Dendritic cell treated with granulocyte-macrophage colony-stimulating factor and Interleukin-4, amounts not matched to agents 40 ng/mL and 50 ng/mL, for 4 days (primary cell): ENCODE measurements at regions not wholly inside any gene's neighbourhood (a gene's known extent, or its start where the extent isn't known, plus 50 kb on each side); places are given as distances from the start of the nearest gene placed in this dataset.

Source experiments
- H3K27ac Mint-ChIP-seq: one replicate; pipeline ENCODE4 v1.8.0; 2022; ENCODE audit warnings: mild to moderate bottlenecking, mixed read lengths
- H3K27me3 Mint-ChIP-seq: one replicate; pipeline ENCODE4 v1.8.0; 2022; ENCODE audit warnings: mild to moderate bottlenecking, mixed read lengths
- H3K36me3 Mint-ChIP-seq: one replicate; pipeline ENCODE4 v1.8.0; 2022; ENCODE audit warnings: low read depth, mixed read lengths
- H3K4me1 Mint-ChIP-seq: one replicate; pipeline ENCODE4 v1.8.0; 2022; ENCODE audit warnings: low read depth, mixed read lengths
- H3K4me3 Mint-ChIP-seq: one replicate; pipeline ENCODE4 v1.8.0; 2022; ENCODE audit warnings: mild to moderate bottlenecking, moderate library complexity, mixed read lengths
- H3K9me3 Mint-ChIP-seq: one replicate; pipeline ENCODE4 v1.8.0; 2022; ENCODE audit warnings: mixed read lengths
- intact Hi-C: fragments of 100-400 bp; cut with micrococcal nuclease; formaldehyde crosslinking; loops from one replicate; pipeline ENCODE4 v1.15.0; 2022

GRCh38 chr6:104050455-104050854 is 809.3 kb downstream of the HACE1 start:
- H3K9me3 Mint-ChIP-seq, result peaks cover 10% of the 10 kb centered on the region
- no peaks in the 10 kb centered on the region for H3K36me3 Mint-ChIP-seq
- H3K27ac Mint-ChIP-seq, result no peak overlapping the region
- no peaks in the 10 kb centered on the region for H3K4me1 Mint-ChIP-seq
- H3K27me3 Mint-ChIP-seq, result no peaks in the 10 kb centered on the region
- no peak overlapping the region for H3K4me3 Mint-ChIP-seq
- intact Hi-C loops, result no loop called here

DNA sequence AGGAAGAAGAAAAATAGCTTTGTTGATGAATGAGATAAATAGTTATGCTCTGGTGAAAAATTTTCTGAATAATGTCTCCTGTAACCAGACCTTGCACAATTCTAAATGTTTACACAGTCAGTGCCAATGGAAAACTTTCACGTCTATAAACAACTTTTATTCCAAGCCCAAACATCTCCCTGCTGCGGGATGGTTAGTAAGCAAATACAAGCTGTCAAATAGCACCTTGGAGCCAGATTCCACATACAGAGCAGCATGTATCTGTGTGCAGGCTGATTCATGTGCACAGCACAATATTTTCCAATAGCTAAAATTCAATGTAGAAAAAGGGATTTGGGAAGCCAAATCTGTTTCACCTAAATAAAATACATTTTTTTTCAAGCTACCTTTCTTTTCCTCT is 813.3 kb downstream of the HACE1 start:
- intact Hi-C loops, result no loop called here
- Mint-ChIP-seq H3K27me3 (no peaks in the 10 kb centered on the region), H3K27ac (no peak overlapping the region), H3K4me1 (no peaks in the 10 kb centered on the region), H3K36me3 (no peaks in the 10 kb centered on the region), H3K9me3 (peaks cover 14% of the 10 kb centered on the region), H3K4me3 (no peak overlapping the region)

- Mint-ChIP-seq H3K36me3 (no peaks in the 10 kb centered on the region), H3K4me3 (no peak overlapping the region), H3K9me3 (no peaks in the 10 kb centered on the region), H3K27me3 (no peaks in the 10 kb centered on the region), H3K27ac (no peak overlapping the region), H3K4me1 (no peaks in the 10 kb centered on the region)
- intact Hi-C loops, result no loop called here
These were observed 828.4 kb downstream of the HACE1 start for GRCh38 chr6:104031346-104031745.

DNA sequence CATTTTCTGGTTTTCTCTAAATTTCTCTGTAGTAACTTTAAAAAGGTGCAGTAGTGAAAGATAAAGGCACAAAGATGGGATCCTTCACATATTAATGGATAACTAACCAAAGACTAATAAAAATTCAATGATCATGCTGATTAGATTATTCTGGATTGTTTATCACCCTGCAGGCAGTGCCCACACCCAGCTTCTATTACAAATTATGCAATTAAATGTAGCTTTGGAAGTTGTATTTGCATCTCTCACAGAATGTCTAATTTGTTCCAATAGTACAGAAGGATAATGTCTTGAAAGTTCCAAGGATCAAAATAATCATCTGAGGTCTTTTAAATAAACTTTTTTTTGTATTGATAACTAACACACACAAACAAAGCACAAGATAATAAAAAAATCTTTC is 837.6 kb downstream of the HACE1 start:
- Mint-ChIP-seq H3K27ac (no peak overlapping the region), H3K27me3 (no peaks in the 10 kb centered on the region), H3K36me3 (no peaks in the 10 kb centered on the region), H3K4me1 (no peaks in the 10 kb centered on the region), H3K4me3 (no peak overlapping the region), H3K9me3 (no peaks in the 10 kb centered on the region)
- intact Hi-C loops, result no loop called here

DNA sequence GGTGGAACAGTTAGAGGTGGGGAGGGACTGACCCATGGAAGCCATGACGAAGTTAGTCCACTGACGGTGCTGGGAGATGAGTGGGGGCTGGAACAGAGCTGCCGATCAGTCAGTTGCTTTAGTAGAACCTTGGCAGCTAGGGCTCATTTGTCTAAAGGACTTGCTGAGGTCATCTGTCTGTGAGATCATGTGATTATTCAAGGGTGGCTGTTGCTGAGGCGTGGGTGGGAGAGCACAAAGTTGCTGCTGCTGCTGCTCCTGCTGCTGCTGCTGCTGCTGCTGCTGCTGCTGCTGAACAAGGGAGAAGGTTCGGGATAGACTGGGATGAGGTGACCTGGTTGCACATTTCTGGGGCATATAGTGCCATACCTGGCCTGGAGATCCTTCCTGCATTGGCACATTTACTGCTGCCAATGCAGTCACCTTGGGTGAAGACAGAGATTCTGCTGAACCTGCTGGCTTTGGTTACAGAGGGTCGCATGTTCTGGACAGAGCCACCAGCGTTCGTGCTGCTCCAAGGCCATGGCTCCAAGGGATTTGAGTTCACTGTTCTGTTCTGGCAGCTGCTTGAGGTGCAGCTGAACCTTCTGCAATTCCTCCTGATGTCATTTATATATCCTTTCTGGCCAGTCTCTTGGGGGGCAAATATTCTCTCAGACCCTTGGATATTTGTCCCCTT is 840.5 kb downstream of the HACE1 start:
- H3K27me3 Mint-ChIP-seq, result no peaks in the 10 kb centered on the region
- H3K36me3 Mint-ChIP-seq, result no peaks in the 10 kb centered on the region
- no peak overlapping the region for H3K27ac Mint-ChIP-seq
- H3K4me1 Mint-ChIP-seq, result no peaks in the 10 kb centered on the region
- intact Hi-C loops, result no loop called here
- H3K4me3 Mint-ChIP-seq, result no peak overlapping the region
- H3K9me3 Mint-ChIP-seq, result no peaks in the 10 kb centered on the region

- Mint-ChIP-seq H3K4me3 (no peak overlapping the region), H3K36me3 (no peaks in the 10 kb centered on the region), H3K9me3 (no peaks in the 10 kb centered on the region), H3K27ac (no peak overlapping the region), H3K27me3 (no peaks in the 10 kb centered on the region), H3K4me1 (no peaks in the 10 kb centered on the region)
- intact Hi-C loops, result no loop called here
These were observed 842.0 kb downstream of the HACE1 start for GRCh38 chr6:104017410-104018381.

GRCh38 chr6:104014163-104014959 is 845.4 kb downstream of the HACE1 start:
- Mint-ChIP-seq H3K27ac (no peak overlapping the region), H3K36me3 (no peaks in the 10 kb centered on the region), H3K4me1 (no peaks in the 10 kb centered on the region), H3K4me3 (no peak overlapping the region), H3K9me3 (no peaks in the 10 kb centered on the region), H3K27me3 (no peaks in the 10 kb centered on the region)
- intact Hi-C loops, result no loop called here

DNA sequence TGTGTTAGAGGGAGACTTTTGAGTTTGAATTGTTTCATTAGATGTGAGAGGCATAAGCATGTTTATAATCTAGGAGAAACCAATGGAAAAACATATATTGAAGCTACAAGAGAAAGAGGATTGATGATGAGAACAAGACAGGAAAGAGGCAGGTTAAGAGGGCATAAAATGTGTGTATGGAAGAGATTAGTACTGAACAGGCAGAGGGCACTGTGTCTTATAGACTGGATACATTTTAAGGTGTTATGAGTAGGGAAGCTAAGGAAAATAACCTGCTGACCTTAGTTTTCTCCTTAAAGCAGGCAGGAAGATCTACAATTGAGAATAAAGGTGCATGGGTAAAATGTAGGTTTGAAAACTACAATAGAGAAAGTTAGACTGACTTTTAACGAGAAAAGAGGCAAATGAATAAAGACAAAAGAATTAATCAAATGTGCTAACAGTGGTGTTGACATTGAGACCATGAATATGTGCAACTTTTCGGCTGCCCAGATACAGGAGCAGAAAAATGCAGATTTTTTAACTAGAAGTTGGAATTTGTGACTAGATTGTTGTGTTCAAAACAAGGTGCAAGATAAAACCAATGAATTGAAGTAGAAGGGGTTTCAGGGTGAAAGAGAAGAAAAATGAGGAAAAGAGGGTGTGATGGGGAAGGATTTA is 846.3 kb downstream of the HACE1 start:
- Mint-ChIP-seq H3K36me3 (no peaks in the 10 kb centered on the region), H3K27ac (no peak overlapping the region), H3K4me3 (no peak overlapping the region), H3K27me3 (no peaks in the 10 kb centered on the region), H3K4me1 (no peaks in the 10 kb centered on the region), H3K9me3 (no peaks in the 10 kb centered on the region)
- intact Hi-C loops, result no loop called here

DNA sequence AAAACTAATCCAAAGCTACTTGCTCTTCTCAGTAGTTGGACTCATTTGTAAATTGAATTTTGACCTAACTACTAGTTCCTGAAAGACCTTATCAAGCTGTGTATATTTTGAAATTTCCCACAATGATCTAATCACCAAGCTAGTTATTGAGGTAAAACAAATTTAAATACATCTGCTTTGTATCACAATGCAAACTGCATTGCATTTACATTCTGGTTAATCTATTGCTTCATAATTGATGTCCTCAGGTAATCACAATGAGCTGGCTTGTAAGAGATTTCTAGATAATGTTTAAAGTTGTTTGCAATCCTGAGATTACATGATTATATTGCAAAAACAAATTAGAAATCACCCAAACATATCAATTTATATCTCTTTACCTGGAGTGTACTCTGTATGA is 848.8 kb downstream of the HACE1 start:
- H3K27me3 Mint-ChIP-seq, result no peaks in the 10 kb centered on the region
- H3K27ac Mint-ChIP-seq, result no peak overlapping the region
- no peaks in the 10 kb centered on the region for H3K4me1 Mint-ChIP-seq
- intact Hi-C loops, result no loop called here
- no peaks in the 10 kb centered on the region for H3K9me3 Mint-ChIP-seq
- H3K4me3 Mint-ChIP-seq, result no peak overlapping the region
- H3K36me3 Mint-ChIP-seq, result no peaks in the 10 kb centered on the region

DNA sequence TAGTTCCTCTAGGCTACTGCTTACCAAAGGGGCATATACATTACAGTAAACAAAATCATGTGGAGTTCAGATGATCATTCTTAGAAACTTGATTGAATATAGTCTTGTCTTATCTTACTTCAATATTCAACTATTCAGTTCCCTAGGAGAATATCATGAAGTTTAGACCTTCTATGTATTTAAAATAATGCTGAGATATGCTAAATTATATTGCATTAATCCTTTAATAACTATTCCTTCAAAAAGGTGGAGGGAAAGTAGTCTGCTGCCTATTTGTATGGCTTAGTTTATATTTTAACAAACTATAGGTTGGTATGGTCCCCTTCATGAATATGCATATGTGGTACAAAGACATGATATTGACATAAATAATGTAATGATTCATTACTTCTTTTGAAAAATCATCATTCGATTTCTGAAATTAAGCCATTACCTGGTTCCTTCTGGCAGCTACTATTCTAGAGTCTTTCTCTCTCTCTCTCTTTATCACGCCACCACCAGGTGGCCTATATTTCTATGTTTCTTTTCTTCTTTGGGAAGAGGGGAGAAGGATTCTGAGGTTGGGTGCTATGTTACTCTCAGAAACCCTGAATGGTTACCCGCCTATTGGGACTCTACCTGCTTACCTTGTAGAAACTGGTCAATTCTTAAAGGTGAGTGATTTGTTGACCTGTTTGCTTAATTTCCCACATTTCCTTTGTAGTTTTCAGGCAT is 855.8 kb downstream of the HACE1 start:
- H3K27ac Mint-ChIP-seq, result no peak overlapping the region

DNA sequence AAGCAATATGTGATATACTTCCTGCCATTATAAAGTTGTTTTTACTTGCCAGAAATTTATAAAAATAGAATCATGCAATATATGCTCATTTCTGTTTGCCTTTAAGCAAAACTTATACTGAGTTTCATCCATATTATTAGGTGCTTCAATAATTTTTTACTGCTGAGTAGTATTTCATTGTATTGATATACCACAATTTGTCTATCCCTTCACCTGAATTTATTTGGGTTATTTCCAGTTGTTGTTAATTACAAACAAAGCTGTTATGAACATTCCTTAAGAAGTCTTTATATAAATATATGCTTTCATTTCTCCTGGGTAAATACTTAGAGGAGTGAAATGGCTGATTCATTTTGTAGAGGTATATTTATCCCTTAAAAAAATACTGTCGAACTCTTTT is 864.1 kb downstream of the HACE1 start:
- Mint-ChIP-seq H3K27ac (no peak overlapping the region), H3K4me1 (no peaks in the 10 kb centered on the region), H3K36me3 (no peaks in the 10 kb centered on the region), H3K9me3 (no peaks in the 10 kb centered on the region), H3K4me3 (no peak overlapping the region), H3K27me3 (no peaks in the 10 kb centered on the region)
- intact Hi-C loops, result no loop called here

More for the DNA sequence above, 855.8 kb downstream of the HACE1 start:
- Mint-ChIP-seq H3K9me3 (no peaks in the 10 kb centered on the region), H3K27me3 (no peaks in the 10 kb centered on the region), H3K4me3 (no peak overlapping the region), H3K36me3 (no peaks in the 10 kb centered on the region), H3K4me1 (no peaks in the 10 kb centered on the region)
- intact Hi-C loops, result no loop called here

GRCh38 chr6:103983860-103984259 is 875.9 kb downstream of the HACE1 start:
- H3K9me3 Mint-ChIP-seq, result peaks cover 8% of the 10 kb centered on the region
- no peak overlapping the region for H3K4me3 Mint-ChIP-seq
- H3K27me3 Mint-ChIP-seq, result no peaks in the 10 kb centered on the region
- no peaks in the 10 kb centered on the region for H3K4me1 Mint-ChIP-seq
- no peak overlapping the region for H3K27ac Mint-ChIP-seq
- intact Hi-C loops, result no loop called here
- H3K36me3 Mint-ChIP-seq, result no peaks in the 10 kb centered on the region

DNA sequence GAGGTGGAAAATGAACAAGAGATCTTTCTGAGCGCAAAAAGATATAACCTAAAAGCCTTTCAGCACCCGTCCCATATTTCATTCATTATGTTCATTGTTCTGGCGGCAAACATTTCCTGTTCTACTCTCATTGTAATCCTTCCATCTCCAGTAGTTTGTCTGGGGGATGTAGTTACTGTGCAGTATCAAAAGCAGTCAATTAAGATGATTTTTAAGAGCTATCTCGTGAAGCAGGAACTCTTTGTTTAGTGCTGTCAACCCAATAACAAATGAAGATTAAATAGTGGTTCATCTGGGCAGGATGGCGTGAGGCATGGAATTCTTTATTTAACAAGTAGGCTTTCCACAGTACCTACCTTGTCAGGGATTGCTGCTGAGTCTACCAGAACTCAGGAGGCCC is 876.7 kb downstream of the HACE1 start:
- H3K27ac Mint-ChIP-seq, result no peak overlapping the region
- no peaks in the 10 kb centered on the region for H3K27me3 Mint-ChIP-seq
- intact Hi-C loops, result no loop called here
- H3K9me3 Mint-ChIP-seq, result peaks cover 8% of the 10 kb centered on the region
- H3K4me3 Mint-ChIP-seq, result no peak overlapping the region
- H3K36me3 Mint-ChIP-seq, result no peaks in the 10 kb centered on the region
- no peaks in the 10 kb centered on the region for H3K4me1 Mint-ChIP-seq
